ENCODE measurements at regions not wholly inside any gene's neighbourhood (a gene's known extent, or its start where the extent isn't known, plus 50 kb on each side); places are given as distances from the start of the nearest gene placed in this dataset.

DNA sequence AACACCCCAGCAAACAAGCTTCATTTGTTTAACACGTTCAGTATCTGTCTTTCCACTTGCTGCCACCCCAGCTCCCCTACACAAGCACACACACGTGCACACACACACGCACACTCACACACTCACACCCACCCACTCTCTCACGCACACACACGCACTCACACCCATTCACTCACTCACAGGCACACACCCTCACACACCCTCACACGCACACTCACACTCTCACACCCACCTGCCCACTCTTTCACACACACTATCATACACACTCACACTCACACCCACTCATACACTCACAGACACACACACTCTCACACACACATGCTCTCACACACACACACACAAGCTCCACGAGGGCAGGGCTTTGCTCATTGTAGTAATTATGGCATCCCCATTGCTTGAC lies 378.8 kb upstream of the SULF2 start:
- TF ChIP-seq, protein P1, sequence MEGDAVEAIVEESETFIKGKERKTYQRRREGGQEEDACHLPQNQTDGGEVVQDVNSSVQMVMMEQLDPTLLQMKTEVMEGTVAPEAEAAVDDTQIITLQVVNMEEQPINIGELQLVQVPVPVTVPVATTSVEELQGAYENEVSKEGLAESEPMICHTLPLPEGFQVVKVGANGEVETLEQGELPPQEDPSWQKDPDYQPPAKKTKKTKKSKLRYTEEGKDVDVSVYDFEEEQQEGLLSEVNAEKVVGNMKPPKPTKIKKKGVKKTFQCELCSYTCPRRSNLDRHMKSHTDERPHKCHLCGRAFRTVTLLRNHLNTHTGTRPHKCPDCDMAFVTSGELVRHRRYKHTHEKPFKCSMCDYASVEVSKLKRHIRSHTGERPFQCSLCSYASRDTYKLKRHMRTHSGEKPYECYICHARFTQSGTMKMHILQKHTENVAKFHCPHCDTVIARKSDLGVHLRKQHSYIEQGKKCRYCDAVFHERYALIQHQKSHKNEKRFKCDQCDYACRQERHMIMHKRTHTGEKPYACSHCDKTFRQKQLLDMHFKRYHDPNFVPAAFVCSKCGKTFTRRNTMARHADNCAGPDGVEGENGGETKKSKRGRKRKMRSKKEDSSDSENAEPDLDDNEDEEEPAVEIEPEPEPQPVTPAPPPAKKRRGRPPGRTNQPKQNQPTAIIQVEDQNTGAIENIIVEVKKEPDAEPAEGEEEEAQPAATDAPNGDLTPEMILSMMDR (IDR thresholded peaks at IDR 0.05): no peak
- TF ChIP-seq POLR2AphosphoS5 (IDR thresholded peaks at IDR 0.05) (no peak), POLR2A (IDR thresholded peaks at IDR 0.05; ENCODE audit: low read depth) (no peak)
